Thoracic aorta (tissue), 2 donors: ENCODE measurements at regions not wholly inside any gene's neighbourhood (a gene's known extent, or its start where the extent isn't known, plus 50 kb on each side); places are given as distances from the start of the nearest gene placed in this dataset.

Source experiments
- ATAC-seq: fragments of 150-250 bp; one replicate; pipeline ENCODE4 v1.8.0; 2017; ENCODE audit warnings: low read depth; ENCODE audit not compliant: insufficient number of reproducible peaks, low FRiP score
- DNase-seq: peaks from one replicate; pipeline ENCODE4 v3.0.0-alpha.2; 2020; ENCODE audit warnings: low spot score
- H3K27ac ChIP-seq, 2 donors: fragments of 200-600 bp; sonication (generic); 1 replicate in 1 of 2; 2 replicates in 1 of 2; pipeline ENCODE4 v1.5.1; 2016; ENCODE audit warnings: mild to moderate bottlenecking in 2 of 2, moderate library complexity in 2 of 2
- H3K27me3 ChIP-seq: fragments of 200-600 bp; sonication (generic); replicated peaks from 2 replicates; pipeline ENCODE4 v1.6.0; 2016; ENCODE audit warnings: mild to moderate bottlenecking; ENCODE audit not compliant: insufficient read depth
- H3K36me3 ChIP-seq: fragments of 200-600 bp; sonication (generic); one replicate; pipeline ENCODE4 v1.5.1; 2016
- H3K4me1 ChIP-seq, 2 donors: fragments of 200-600 bp; sonication (generic); 1 replicate in 1 of 2; 2 replicates in 1 of 2; pipeline versions ENCODE4 v1.5.1 to v1.6.0; 2016; ENCODE audit warnings: low read depth in 2 of 2, mild to moderate bottlenecking in 1 of 2; ENCODE audit not compliant: control insufficient read depth in 1 of 2
- H3K4me3 ChIP-seq: fragments of 200-600 bp; sonication (generic); 2 replicates; pipeline ENCODE4 v1.5.1; 2016; ENCODE audit warnings: mild to moderate bottlenecking
- H3K9me3 ChIP-seq: fragments of 200-600 bp; sonication (generic); 2 replicates; pipeline ENCODE4 v1.5.1; 2016
- CTCF ChIP-seq: fragments of 200-600 bp; sonication (generic); IDR thresholded peaks from one replicate; pipeline ENCODE4 v1.5.1; 2019; ENCODE audit warnings: antibody characterized with exemption

DNA sequence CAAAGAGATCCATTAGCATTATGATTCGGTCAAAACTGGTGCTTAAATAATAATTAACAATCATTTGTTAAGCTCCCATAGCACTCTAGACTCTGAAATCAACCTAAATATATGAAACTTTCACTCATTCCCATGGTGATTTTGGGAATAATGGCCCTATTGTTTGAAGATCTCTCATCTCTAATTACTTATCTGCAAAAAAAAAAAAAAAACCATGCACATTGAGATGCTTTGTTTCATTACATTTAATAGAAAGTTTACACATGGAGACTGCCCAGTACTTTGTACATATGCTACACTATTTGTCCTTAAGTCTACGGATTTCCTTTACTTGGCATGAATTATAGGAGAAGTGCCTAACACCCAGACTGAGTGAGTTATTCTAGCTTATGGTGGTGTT lies 280.6 kb upstream of the MEOX2 start:
- H3K27me3 ChIP-seq, result no peaks in the 10 kb centered on the region
- H3K4me3 ChIP-seq, result no peak overlapping the region
- ATAC-seq (no peak), DNase-seq (no peak)
- TF ChIP-seq CTCF, result no peak
- no peaks in the 10 kb centered on the region for H3K4me1 ChIP-seq
- H3K36me3 ChIP-seq, result no peaks in the 10 kb centered on the region
- H3K9me3 ChIP-seq, result no peaks in the 10 kb centered on the region
- H3K27ac ChIP-seq, result no peak overlapping the region

DNA sequence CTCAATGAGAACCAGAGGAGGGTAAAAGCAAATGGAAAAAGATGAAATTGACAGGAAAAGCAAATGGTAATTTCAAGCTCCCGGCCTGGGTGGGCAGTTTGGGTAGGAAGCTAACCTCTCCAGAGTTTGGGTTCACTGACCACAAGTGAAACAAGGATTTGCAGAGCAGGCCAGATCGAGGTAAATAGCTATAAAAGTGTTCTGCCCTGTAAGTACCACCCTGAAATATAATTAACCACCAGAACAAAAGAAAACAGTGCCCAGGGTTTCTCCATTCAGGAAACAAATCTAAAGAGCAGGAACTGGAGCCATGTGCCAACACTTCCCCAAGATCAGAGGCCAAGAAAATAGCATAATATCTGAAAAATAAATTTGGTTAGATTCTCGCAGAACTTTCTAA lies 276.7 kb upstream of the MEOX2 start:
- Histone ChIP-seq H3K36me3 (no peaks in the 10 kb centered on the region), H3K4me1 (no peaks in the 10 kb centered on the region), H3K9me3 (no peaks in the 10 kb centered on the region), H3K27ac (no peak overlapping the region), H3K4me3 (no peak overlapping the region), H3K27me3 (no peaks in the 10 kb centered on the region)
- TF ChIP-seq CTCF, result no peak
- DNase-seq (no peak), ATAC-seq (no peak)

DNA sequence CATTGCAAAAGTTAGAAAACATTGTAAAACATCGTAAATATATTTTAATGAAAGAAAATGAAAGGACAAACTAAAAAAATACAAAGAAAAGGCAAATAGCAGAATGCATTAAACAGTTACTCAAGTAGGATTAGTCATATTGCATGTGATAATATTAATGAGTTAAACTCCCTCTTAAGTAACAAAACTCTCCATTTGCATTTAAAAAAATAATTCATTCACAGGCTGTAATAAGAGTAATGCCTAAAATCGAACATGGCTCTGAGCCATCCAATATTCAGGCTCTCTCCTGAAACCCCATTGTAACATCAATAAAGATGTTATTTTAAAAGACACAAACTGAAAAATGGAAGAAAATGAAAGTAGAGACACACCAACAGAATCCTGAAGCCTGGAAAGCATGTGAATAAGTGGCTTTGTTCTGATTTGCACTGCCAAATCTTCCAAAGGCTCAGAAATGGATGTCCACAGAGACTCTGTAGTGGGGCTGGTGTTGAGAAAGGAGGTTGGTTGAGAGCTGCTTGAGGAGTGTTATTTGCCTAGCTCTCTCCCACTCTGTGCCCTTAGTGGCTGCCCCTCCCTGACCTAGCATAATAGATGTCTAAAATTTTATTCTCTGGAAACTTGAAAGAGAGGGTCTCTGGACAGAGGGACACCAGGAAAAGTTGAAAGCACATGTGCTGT lies 268.3 kb upstream of the MEOX2 start:
- no peak for ATAC-seq

DNA sequence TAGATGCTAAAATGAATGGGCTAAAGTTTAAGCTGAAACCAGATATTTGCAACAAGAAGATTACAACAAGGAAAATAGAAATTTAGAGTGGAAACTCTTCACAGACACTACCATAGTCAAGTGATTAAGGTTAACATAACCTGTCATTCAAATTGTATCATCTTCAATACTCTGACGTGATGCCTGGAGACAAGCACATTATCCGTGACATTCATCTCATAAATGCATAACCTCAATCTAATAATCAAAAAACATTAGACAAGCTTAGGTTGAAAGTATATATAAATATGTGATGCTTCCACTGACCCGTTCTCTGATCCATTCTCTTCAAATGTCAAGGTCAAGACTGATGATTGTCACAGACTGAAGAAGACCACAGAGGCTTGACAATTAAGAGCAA lies 263.8 kb upstream of the MEOX2 start:
- no peak for TF ChIP-seq CTCF
- ATAC-seq, result no peak

More for the DNA sequence above, 268.3 kb upstream of the MEOX2 start:
- H3K27me3 ChIP-seq, result no peaks in the 10 kb centered on the region
- TF ChIP-seq CTCF, result no peak
- no peak overlapping the region for H3K4me3 ChIP-seq
- DNase-seq, result no peak
- H3K9me3 ChIP-seq, result no peaks in the 10 kb centered on the region
- no peaks in the 10 kb centered on the region for H3K4me1 ChIP-seq
- H3K27ac ChIP-seq, result no peak overlapping the region
- H3K36me3 ChIP-seq, result no peaks in the 10 kb centered on the region

GRCh38 chr7:15947754-15948153 lies 261.3 kb upstream of the MEOX2 start:
- no peak for TF ChIP-seq CTCF
- no peaks in the 10 kb centered on the region for H3K36me3 ChIP-seq
- no peak overlapping the region for H3K4me3 ChIP-seq
- ATAC-seq (no peak), DNase-seq (no peak)
- no peaks in the 10 kb centered on the region for H3K27me3 ChIP-seq
- no peaks in the 10 kb centered on the region for H3K9me3 ChIP-seq
- no peaks in the 10 kb centered on the region for H3K4me1 ChIP-seq
- no peak overlapping the region for H3K27ac ChIP-seq

More for the DNA sequence above, 263.8 kb upstream of the MEOX2 start:
- H3K27me3 ChIP-seq, result no peaks in the 10 kb centered on the region
- no peaks in the 10 kb centered on the region for H3K4me1 ChIP-seq
- no peaks in the 10 kb centered on the region for H3K36me3 ChIP-seq
- H3K4me3 ChIP-seq, result no peak overlapping the region
- no peak overlapping the region for H3K27ac ChIP-seq
- no peaks in the 10 kb centered on the region for H3K9me3 ChIP-seq
- DNase-seq, result no peak
